Hepatocyte (in vitro differentiated cells): ENCODE measurements at regions not wholly inside any gene's neighbourhood (a gene's known extent, or its start where the extent isn't known, plus 50 kb on each side); places are given as distances from the start of the nearest gene placed in this dataset.

Experiments used
- DNase-seq: peaks from one replicate; pipeline ENCODE4 v3.0.0-alpha.2; 2016; ENCODE audit warnings: low spot score
- H2AFZ ChIP-seq: fragments of 200-600 bp; sonication (generic); 2 replicates; pipeline ENCODE4 v1.6.0; 2016; ENCODE audit warnings: antibody characterized with exemption, mild to moderate bottlenecking
- H3K27ac ChIP-seq: fragments of 200-600 bp; sonication (generic); 2 replicates; pipeline ENCODE4 v1.5.1; 2016; ENCODE audit warnings: mild to moderate bottlenecking
- H3K27me3 ChIP-seq: fragments of 200-600 bp; sonication (generic); 2 replicates; pipeline ENCODE4 v1.6.1; 2016
- H3K36me3 ChIP-seq: fragments of 200-600 bp; sonication (generic); replicated peaks from 2 replicates; pipeline ENCODE4 v1.5.1; 2016; ENCODE audit warnings: low read depth; ENCODE audit not compliant: insufficient read depth
- H3K4me1 ChIP-seq: fragments of 200-600 bp; sonication (generic); 2 replicates; pipeline ENCODE4 v1.5.1; 2016; ENCODE audit warnings: mild to moderate bottlenecking, moderate library complexity; ENCODE audit not compliant: insufficient read depth
- H3K4me2 ChIP-seq: fragments of 200-600 bp; sonication (generic); 2 replicates; pipeline ENCODE4 v1.6.0; 2016
- H3K4me3 ChIP-seq: fragments of 200-600 bp; sonication (generic); 2 replicates; pipeline ENCODE4 v1.5.1; 2016; ENCODE audit warnings: mild to moderate bottlenecking
- H3K79me2 ChIP-seq: fragments of 200-600 bp; sonication (generic); 2 replicates; pipeline ENCODE4 v1.6.0; 2017; ENCODE audit warnings: mild to moderate bottlenecking
- H3K9me2 ChIP-seq: fragments of 200-600 bp; sonication (generic); replicated peaks from 2 replicates; pipeline ENCODE4 v1.6.0; 2017; ENCODE audit warnings: mild to moderate bottlenecking; ENCODE audit not compliant: insufficient read depth
- H3K9me3 ChIP-seq: fragments of 200-600 bp; sonication (generic); 2 replicates; pipeline ENCODE4 v1.5.1; 2016; ENCODE audit warnings: low read depth, mild to moderate bottlenecking
- H4K20me1 ChIP-seq: fragments of 200-600 bp; sonication (generic); 2 replicates; pipeline ENCODE4 v1.6.0; 2016; ENCODE audit warnings: mild to moderate bottlenecking; ENCODE audit not compliant: insufficient read depth, poor library complexity, severe bottlenecking
- CTCF ChIP-seq: fragments of 200-600 bp; sonication (generic); IDR thresholded peaks from 2 replicates; pipeline ENCODE4 v1.5.1; 2016; ENCODE audit warnings: antibody characterized with exemption, mild to moderate bottlenecking; ENCODE audit not compliant: poor library complexity
- EZH2 ChIP-seq: fragments of 200-600 bp; sonication (generic); IDR thresholded peaks from 2 replicates; pipeline ENCODE4 v1.6.1; 2016; ENCODE audit warnings: antibody characterized with exemption, mild to moderate bottlenecking, borderline replicate concordance
- EZH2phosphoT487 ChIP-seq: fragments of 200-600 bp; sonication (generic); IDR thresholded peaks from one replicate; pipeline ENCODE4 v1.6.1; 2018; ENCODE audit warnings: antibody characterized with exemption, mild to moderate bottlenecking, low read depth, moderate library complexity; ENCODE audit not compliant: unreplicated experiment, severe bottlenecking
- WGBS: methylation state at CpG from one replicate; pipeline ENCODE4 v1.1.6; 2016; ENCODE audit warnings: low lambda C conversion rate; ENCODE audit errors: missing lambda C conversion rate; 5-methylcytosine and 5-hydroxymethylcytosine counted together

- no peak for DNase-seq
- no peak overlapping the region for H2AFZ ChIP-seq
- no peaks in the 10 kb centered on the region for H3K9me3 ChIP-seq
- no peaks in the 10 kb centered on the region for H3K36me3 ChIP-seq
- WGBS: 71% methylated on average over 4 of the region's 4 CpGs
- no peaks in the 10 kb centered on the region for H3K79me2 ChIP-seq
- no peak for TF ChIP-seq EZH2
- no peak for TF ChIP-seq CTCF
- no peak for TF ChIP-seq EZH2phosphoT487
- H3K4me3 ChIP-seq: no peak overlapping the region
- no peaks in the 10 kb centered on the region for H3K9me2 ChIP-seq
- no peaks in the 10 kb centered on the region for H4K20me1 ChIP-seq
- H3K4me2 ChIP-seq: no peak overlapping the region
- H3K27me3 ChIP-seq: no peaks in the 10 kb centered on the region
- no peaks in the 10 kb centered on the region for H3K4me1 ChIP-seq
- H3K27ac ChIP-seq: no peak overlapping the region
These were observed 351.3 kb upstream of the GRM7 start for GRCh38 chr3:6509576-6509975.

DNA sequence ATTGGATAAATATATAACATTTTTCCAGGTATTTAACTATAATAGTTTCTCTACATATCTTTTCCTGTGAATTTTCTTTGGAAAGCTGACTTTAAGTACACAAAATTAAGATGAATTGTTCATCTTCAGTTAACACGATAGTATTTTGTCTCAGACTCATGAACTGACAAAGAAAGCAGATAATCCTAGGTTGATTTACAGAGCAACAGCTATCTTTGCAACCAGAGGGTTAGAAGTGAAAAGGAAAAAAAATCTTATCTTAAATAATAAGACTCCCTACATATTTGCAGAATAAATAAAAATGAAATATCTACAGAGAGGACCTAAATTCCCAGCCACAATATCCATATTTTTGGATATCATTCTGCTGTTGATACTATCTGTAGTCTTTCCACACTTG, 350.2 kb upstream of the GRM7 start:
- Histone ChIP-seq H3K4me2 (no peak overlapping the region), H3K9me2 (no peaks in the 10 kb centered on the region), H2AFZ (no peak overlapping the region), H3K79me2 (no peaks in the 10 kb centered on the region), H3K4me1 (no peaks in the 10 kb centered on the region), H3K27ac (no peak overlapping the region), H3K4me3 (no peak overlapping the region), H3K27me3 (no peaks in the 10 kb centered on the region), H3K36me3 (no peaks in the 10 kb centered on the region), H3K9me3 (no peaks in the 10 kb centered on the region), H4K20me1 (no peaks in the 10 kb centered on the region)
- DNase-seq: no peak
- TF ChIP-seq CTCF: no peak
- no peak for TF ChIP-seq EZH2
- no peak for TF ChIP-seq EZH2phosphoT487
- 60% methylated on average over 1 of the region's 1 CpG for WGBS

DNA sequence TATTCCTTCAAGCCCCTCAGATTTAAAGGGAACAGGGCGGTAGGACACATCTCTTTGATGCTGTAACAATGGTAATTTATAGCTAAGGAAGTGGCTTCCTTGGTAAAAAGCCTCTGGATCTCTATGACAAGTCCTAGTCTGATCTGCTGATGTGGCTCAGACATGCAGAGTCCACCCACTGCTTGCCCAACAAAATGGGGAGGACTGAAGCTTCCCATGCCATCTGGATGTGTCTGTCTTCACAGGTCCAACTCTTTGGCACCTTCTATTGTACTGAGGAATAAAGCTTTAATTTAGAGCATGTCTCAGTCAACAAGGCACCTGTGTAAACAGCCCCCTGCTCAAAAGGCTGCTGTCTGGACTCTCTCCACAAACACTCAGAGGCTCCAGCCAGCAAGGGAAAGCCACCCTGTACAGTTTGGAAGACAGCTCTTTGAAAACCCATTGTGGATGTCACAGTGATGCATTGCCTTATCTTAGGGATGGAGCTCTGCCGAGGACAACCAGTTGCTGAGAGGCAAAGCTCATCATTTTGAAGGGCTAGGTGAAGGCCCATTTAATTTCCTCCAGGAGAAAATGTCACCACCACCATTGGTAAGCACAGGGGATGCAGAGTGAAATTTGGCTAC, 348.6 kb upstream of the GRM7 start:
- 79% methylated on average over 2 of the region's 2 CpGs for WGBS
- no peaks in the 10 kb centered on the region for H4K20me1 ChIP-seq

More for the DNA sequence above, 348.6 kb upstream of the GRM7 start:
- no peaks in the 10 kb centered on the region for H3K79me2 ChIP-seq
- no peaks in the 10 kb centered on the region for H3K36me3 ChIP-seq
- no peak for TF ChIP-seq EZH2
- no peak for TF ChIP-seq EZH2phosphoT487
- TF ChIP-seq CTCF: no peak
- H3K9me2 ChIP-seq: no peaks in the 10 kb centered on the region
- no peaks in the 10 kb centered on the region for H3K27me3 ChIP-seq
- no peak overlapping the region for H3K4me2 ChIP-seq
- H2AFZ ChIP-seq: no peak overlapping the region
- no peaks in the 10 kb centered on the region for H3K4me1 ChIP-seq
- DNase-seq: no peak
- no peak overlapping the region for H3K4me3 ChIP-seq
- no peaks in the 10 kb centered on the region for H3K9me3 ChIP-seq
- H3K27ac ChIP-seq: no peak overlapping the region
